Inflammatory macrophage treated with lipopolysaccharide for 1 hour (primary cell): ENCODE measurements at regions not wholly inside any gene's neighbourhood (a gene's known extent, or its start where the extent isn't known, plus 50 kb on each side); places are given as distances from the start of the nearest gene placed in this dataset.
"Not testable (repeated sequence)": the region's sequence is repeated elsewhere in the genome, so short reads cannot be mapped to it uniquely, and the experiment has no call there.

Experiments used
- DNase-seq, 2 donors: peaks; one replicate each; pipeline ENCODE4 v3.0.0-alpha.2; 2020 to 2022

DNA sequence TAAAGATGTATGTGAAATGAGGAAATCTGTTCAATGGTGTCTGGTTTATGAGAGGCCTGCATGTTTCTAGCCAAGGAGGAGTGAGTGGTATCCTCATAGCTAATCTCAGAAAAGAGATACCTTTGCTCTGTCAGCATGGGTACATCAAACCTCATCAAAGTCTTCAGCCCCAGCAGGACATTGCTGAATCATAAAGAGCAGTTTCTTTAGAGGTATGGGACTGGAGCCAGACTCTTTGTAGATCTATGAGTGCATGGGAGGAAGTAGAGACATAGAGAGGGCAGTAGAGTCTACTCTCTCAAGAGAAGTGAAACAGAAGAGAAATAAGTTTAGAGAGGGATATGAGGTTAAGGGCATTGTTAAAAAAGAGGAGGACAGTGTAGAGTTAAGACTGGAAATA, 1950.9 kb downstream of the ARAP2 start:
- DNase-seq, result no peak

- no peak for DNase-seq
Observed at GRCh38 chr4:34309383-34309906, 1934.9 kb downstream of the ARAP2 start.

- DNase-seq, result no peak
Observed at GRCh38 chr4:34318773-34319172, 1925.5 kb downstream of the ARAP2 start.

GRCh38 chr4:34323549-34324320, 1920.6 kb downstream of the ARAP2 start:
- no peak for DNase-seq

- DNase-seq, result no peak
Observed at GRCh38 chr4:34328939-34329338, 1915.4 kb downstream of the ARAP2 start.

DNA sequence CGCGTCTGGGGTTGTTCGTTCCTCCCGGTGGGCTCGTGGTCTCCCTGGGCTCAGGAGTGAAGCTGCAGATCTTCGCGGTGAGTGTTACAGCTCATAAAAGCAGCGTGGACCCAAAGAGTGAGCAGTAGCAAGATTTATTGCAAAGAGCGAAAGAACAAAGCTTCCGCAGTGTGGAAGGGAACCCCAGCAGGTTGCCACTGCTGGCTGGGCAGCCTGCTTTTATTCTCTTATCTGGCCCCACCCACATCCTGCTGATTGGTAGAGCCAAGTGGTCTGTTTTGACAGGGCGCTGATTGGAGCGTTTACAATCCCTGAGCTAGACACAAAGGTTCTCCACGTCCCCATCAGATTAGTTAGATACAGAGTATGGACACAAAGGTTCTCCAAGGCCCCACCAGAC, 1909.2 kb downstream of the ARAP2 start:
- DNase-seq, result not testable (repeated sequence)

- DNase-seq, result not testable (repeated sequence)
Observed at GRCh38 chr4:34335556-34335955, 1908.8 kb downstream of the ARAP2 start.

GRCh38 chr4:34362654-34363053, 1881.7 kb downstream of the ARAP2 start:
- no peak for DNase-seq

DNA sequence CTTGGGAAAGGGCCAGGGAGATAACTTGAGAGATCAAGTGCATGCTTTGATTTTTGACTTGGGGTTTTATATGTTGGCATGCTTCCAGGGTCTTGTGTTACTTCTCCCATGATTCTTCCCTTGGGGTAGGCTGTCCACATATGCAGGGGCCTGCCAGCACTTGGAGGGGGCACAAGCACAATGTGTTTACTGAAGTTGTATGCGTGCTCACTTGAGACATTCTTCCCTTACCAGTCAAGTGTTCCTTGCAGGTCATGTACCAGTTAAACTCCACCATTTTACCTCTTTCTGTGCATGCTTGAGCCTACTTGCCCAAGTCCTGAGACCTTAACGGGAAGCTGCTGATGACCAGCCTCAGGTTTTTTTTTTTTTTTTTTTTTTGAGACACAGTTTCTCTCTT, 1880.5 kb downstream of the ARAP2 start:
- no peak for DNase-seq

DNA sequence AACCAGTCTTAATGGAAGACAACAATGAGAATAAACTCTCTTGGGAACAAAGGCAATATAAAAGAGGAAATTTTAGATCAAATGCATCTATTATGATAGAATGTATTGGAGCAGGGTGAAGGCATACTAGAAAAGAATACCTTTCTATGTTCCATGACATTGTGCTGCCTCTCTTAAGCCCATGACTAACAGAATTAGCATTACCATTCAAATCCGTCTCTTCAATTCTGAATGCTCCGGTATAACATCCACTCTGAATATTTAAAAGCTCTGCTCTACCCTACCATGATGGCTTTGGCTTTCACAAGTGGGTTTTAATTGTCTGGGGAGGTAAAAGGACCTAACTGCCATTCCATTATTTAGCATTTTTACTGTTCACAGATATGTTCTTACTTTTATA, 1878.4 kb downstream of the ARAP2 start:
- no peak for DNase-seq

DNA sequence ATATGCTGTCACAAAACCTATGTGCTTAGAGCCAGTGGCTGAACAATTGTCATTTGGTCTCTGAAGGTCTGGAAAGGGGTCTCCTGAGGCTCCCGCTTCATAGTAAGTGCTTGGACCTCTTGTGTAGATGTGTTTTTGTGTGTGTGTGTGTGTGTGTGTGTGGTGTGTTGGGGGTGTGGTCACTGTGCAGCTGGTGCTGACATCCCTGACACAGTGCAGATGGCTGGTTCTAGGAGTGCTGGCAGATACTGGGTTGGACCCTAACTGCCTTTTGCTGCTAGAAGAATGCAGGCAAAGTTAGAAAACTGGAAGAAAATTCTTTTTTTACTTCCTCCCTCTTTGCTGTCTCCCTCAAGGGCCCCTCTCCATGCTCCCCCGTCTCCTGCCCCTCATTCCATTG, 1872.6 kb downstream of the ARAP2 start:
- DNase-seq, result no peak

DNA sequence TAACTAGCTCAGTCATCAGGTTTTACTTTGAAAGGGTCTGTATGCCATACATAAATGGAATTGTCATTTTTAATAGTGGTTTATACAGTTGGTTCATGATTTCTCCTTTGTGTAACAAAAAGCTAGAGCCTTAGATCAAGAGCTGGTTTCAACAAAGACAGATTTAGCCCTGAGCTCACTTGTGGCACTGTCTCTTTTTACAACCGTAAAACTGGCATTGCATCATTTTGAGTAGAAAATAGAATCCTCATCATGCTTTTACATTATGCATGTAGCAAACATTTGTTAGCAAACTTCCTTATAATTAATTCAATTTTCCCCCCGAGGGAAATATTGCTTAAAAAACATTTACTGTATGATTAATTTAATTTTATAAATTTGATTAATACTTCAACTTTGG, 1871.5 kb downstream of the ARAP2 start:
- DNase-seq, result no peak

- no peak for DNase-seq
Observed at GRCh38 chr4:34373456-34373855, 1870.9 kb downstream of the ARAP2 start.

DNA sequence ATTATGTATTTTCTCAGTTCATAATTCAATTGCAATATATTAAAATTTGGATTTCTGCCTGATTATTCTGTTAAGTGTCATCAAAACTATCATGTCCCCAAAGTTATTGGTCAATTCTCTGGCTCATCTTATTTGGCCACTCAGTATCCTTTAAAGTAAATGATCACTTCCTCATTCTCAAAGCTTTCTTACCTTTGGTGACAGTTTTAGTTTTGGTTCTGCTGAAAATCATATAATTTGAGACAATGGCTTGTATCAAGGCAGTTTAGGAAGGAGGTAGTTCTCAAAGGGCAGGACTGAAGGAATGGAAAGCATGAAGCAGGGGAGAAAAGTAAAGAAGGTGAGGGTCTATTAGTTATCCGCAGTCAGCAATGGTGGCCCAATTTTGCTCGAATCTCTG, 1832.1 kb downstream of the ARAP2 start:
- DNase-seq, result no peak

- no peak for DNase-seq
Observed at GRCh38 chr4:34412911-34413310, 1831.4 kb downstream of the ARAP2 start.

GRCh38 chr4:34417160-34417559, 1827.2 kb downstream of the ARAP2 start:
- no peak for DNase-seq

DNA sequence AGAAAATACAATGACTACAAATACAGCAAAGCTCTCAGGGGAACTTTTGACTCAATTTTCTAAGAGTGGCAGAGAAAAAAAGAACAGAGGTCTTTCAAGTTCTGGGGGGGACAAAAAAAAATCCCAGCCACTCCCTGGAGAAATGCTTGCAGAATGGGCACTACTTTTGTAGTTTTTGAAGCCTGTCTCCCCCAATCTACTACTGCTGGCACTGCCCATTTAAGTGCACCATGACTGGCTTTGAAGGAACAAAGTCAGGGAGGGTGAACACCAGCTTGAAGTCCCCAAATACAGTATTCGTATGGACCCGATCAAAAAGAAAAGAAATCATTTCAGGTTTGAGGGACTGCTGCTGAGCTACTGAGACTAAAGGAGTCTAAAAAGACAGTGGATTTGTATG, 1824.4 kb downstream of the ARAP2 start:
- no peak for DNase-seq

DNA sequence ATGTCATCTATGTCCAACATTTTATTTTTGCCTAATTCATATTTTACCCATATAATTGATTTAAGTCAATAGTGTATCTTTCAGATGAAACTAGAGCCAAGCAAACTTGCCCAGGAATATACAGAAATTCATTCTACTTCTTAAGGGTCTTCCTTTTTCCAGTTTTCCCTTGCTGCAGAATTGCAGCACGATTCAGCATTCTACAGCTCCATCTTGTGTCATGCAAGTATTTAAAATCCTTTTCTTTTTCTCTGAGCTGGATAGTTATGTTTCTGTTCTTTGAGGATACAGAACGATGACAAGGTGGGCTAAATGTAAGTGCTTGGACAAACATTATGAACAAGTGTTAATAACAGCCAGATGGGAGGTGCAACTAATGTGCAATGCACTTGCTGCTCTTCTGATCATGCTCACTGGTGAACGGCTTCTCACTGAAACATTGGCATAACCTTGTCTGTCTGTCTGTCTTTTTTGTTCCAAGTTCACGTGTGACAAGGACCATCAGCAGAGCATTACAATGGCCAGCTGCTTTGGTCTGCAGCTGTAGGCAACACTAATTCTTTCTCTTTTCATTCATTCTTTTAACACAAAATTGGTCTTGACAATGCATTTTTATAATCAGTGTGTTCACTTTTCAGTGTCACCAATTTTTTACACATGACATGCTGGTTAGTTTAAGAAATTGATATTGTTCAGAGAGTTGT, 1821.7 kb downstream of the ARAP2 start:
- DNase-seq, result no peak

- DNase-seq, result no peak
Observed at GRCh38 chr4:34432706-34433105, 1811.6 kb downstream of the ARAP2 start.

DNA sequence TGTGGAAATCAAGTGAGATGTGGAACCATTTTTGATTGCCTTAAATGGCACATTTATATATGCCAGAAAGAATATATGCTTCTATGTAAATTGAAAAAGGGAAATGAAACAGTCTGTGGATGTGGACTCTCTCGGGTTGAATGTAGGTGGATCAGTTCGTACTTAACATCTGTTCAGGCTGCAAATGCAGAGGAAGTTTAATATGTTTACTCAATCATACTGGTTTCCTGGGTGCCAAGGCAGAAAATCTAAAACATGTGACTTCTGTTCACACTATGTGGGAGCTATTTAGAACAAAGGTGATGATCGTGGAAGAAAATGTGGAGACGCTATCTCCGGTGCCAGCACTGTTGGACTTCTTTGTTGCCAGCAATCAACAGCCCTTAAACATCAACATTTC, 1809.9 kb downstream of the ARAP2 start:
- peak; percentile 5 to 61 for DNase-seq

DNA sequence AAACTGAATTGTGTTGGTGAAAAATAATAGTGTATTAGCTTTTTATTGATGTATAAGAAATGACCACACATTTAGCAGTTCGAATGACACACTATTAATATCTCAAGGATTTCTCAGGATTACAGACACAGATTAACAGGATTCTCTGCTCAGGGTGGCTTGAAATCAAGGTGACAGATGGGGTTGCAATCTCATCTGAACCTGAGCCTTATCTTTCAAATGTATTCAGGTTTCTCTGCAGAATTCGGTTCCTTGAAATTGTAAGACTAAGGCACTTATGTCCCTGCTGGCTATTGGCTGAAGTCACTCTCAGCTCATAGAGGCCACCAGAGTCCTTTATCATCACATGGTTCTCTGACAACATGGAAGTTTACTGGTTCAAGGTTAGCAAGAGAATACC, 1780.1 kb downstream of the ARAP2 start:
- DNase-seq, result no peak

DNA sequence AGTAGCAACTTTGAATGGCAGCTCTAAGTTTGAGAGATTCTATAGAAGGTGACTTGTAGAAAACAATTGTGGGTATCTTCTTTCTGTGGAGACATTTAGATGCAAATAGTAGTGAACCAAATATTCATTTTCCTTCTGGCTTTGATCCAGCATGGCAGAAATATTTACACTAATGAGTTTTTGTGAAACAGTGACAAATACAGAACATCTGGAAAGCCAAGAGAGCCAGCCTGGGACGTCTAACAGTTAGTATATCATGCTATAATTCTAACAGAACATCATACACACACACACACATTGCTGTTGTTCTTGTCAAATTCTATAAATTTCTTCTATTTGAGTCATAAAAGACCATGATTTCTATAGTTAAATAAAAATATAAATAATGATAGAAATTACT, 1777.9 kb downstream of the ARAP2 start:
- DNase-seq, result no peak

GRCh38 chr4:34469516-34469915, 1774.8 kb downstream of the ARAP2 start:
- DNase-seq, result no peak

GRCh38 chr4:34485252-34485651, 1759.1 kb downstream of the ARAP2 start:
- no peak for DNase-seq
